ENCODE measurements at regions not wholly inside any gene's neighbourhood (a gene's known extent, or its start where the extent isn't known, plus 50 kb on each side); places are given as distances from the start of the nearest gene placed in this dataset.
"Not testable (repeated sequence)": the region's sequence is repeated elsewhere in the genome, so short reads cannot be mapped to it uniquely, and the experiment has no call there.

- H3K36me3 ChIP-seq (ENCODE audit: insufficient read depth, low read length) = no peaks in the 10 kb centered on the region
- no peak overlapping the region for H3K4me3 ChIP-seq (ENCODE audit: low read length)
- H3K9ac ChIP-seq (ENCODE audit: low read depth, low read length) = no peak overlapping the region
- no peak overlapping the region for H3K4me2 ChIP-seq (ENCODE audit: low read length)
- H3K9me3 ChIP-seq (replicated peaks; ENCODE audit: low read length) = peaks cover 4% of the 10 kb centered on the region
- H3K27me3 ChIP-seq (ENCODE audit: control insufficient read depth, insufficient read depth, low read length) = no peaks in the 10 kb centered on the region
- H3K4me1 ChIP-seq (ENCODE audit: control insufficient read depth, insufficient read depth, low read length) = no peaks in the 10 kb centered on the region
Measured at GRCh38 chr4:12139296-12139695, 710.6 kb upstream of the HS3ST1 start.

GRCh38 chr4:12138488-12138887, 709.8 kb upstream of the HS3ST1 start:
- no peak overlapping the region for H3K4me2 ChIP-seq (ENCODE audit: low read length)
- no peak overlapping the region for H3K9ac ChIP-seq (ENCODE audit: low read depth, low read length)
- H3K36me3 ChIP-seq (ENCODE audit: insufficient read depth, low read length) = no peaks in the 10 kb centered on the region
- no peaks in the 10 kb centered on the region for H3K4me1 ChIP-seq (ENCODE audit: control insufficient read depth, insufficient read depth, low read length)
- H3K4me3 ChIP-seq (ENCODE audit: low read length) = no peak overlapping the region
- H3K27me3 ChIP-seq (ENCODE audit: control insufficient read depth, insufficient read depth, low read length) = no peaks in the 10 kb centered on the region
- H3K9me3 ChIP-seq (replicated peaks; ENCODE audit: low read length) = peaks cover 4% of the 10 kb centered on the region

GRCh38 chr4:12137575-12137974, 708.9 kb upstream of the HS3ST1 start:
- Histone ChIP-seq H3K4me2 (ENCODE audit: low read length) (no peak overlapping the region), H3K4me3 (ENCODE audit: low read length) (no peak overlapping the region), H3K9me3 (replicated peaks; ENCODE audit: low read length) (peaks cover 2% of the 10 kb centered on the region), H3K4me1 (ENCODE audit: control insufficient read depth, insufficient read depth, low read length) (no peaks in the 10 kb centered on the region), H3K9ac (ENCODE audit: low read depth, low read length) (no peak overlapping the region), H3K27me3 (ENCODE audit: control insufficient read depth, insufficient read depth, low read length) (no peaks in the 10 kb centered on the region), H3K36me3 (ENCODE audit: insufficient read depth, low read length) (no peaks in the 10 kb centered on the region)

- Histone ChIP-seq H3K4me3 (ENCODE audit: low read length) (no peak overlapping the region), H3K4me2 (ENCODE audit: low read length) (no peak overlapping the region), H3K4me1 (ENCODE audit: control insufficient read depth, insufficient read depth, low read length) (no peaks in the 10 kb centered on the region), H3K9me3 (replicated peaks; ENCODE audit: low read length) (peaks cover 17% of the 10 kb centered on the region), H3K36me3 (ENCODE audit: insufficient read depth, low read length) (no peaks in the 10 kb centered on the region), H3K27me3 (ENCODE audit: control insufficient read depth, insufficient read depth, low read length) (no peaks in the 10 kb centered on the region), H3K9ac (ENCODE audit: low read depth, low read length) (no peak overlapping the region)
Measured at GRCh38 chr4:12126474-12126873, 697.8 kb upstream of the HS3ST1 start.

- no peaks in the 10 kb centered on the region for H3K36me3 ChIP-seq (ENCODE audit: insufficient read depth, low read length)
- H3K4me3 ChIP-seq (ENCODE audit: low read length) = no peak overlapping the region
- no peaks in the 10 kb centered on the region for H3K4me1 ChIP-seq (ENCODE audit: control insufficient read depth, insufficient read depth, low read length)
- H3K9ac ChIP-seq (ENCODE audit: low read depth, low read length) = no peak overlapping the region
- no peaks in the 10 kb centered on the region for H3K27me3 ChIP-seq (ENCODE audit: control insufficient read depth, insufficient read depth, low read length)
- no peak overlapping the region for H3K4me2 ChIP-seq (ENCODE audit: low read length)
- H3K9me3 ChIP-seq (replicated peaks; ENCODE audit: low read length) = peaks cover 7% of the 10 kb centered on the region
Measured at GRCh38 chr4:12124138-12124537, 695.4 kb upstream of the HS3ST1 start.

- Histone ChIP-seq H3K9me3 (replicated peaks; ENCODE audit: low read length) (peaks cover 3% of the 10 kb centered on the region), H3K36me3 (ENCODE audit: insufficient read depth, low read length) (no peaks in the 10 kb centered on the region), H3K4me2 (ENCODE audit: low read length) (no peak overlapping the region), H3K4me1 (ENCODE audit: control insufficient read depth, insufficient read depth, low read length) (no peaks in the 10 kb centered on the region), H3K27me3 (ENCODE audit: control insufficient read depth, insufficient read depth, low read length) (no peaks in the 10 kb centered on the region), H3K9ac (ENCODE audit: low read depth, low read length) (no peak overlapping the region), H3K4me3 (ENCODE audit: low read length) (no peak overlapping the region)
Measured at GRCh38 chr4:12123707-12124106, 695.0 kb upstream of the HS3ST1 start.

GRCh38 chr4:12122316-12122715, 693.6 kb upstream of the HS3ST1 start:
- H3K9me3 ChIP-seq (replicated peaks; ENCODE audit: low read length) = peaks cover 2% of the 10 kb centered on the region
- no peak overlapping the region for H3K4me2 ChIP-seq (ENCODE audit: low read length)
- H3K4me3 ChIP-seq (ENCODE audit: low read length) = no peak overlapping the region
- no peaks in the 10 kb centered on the region for H3K36me3 ChIP-seq (ENCODE audit: insufficient read depth, low read length)
- H3K4me1 ChIP-seq (ENCODE audit: control insufficient read depth, insufficient read depth, low read length) = no peaks in the 10 kb centered on the region
- H3K9ac ChIP-seq (ENCODE audit: low read depth, low read length) = no peak overlapping the region
- H3K27me3 ChIP-seq (ENCODE audit: control insufficient read depth, insufficient read depth, low read length) = no peaks in the 10 kb centered on the region

- no peak overlapping the region for H3K4me2 ChIP-seq (ENCODE audit: low read length)
Measured at GRCh38 chr4:12120968-12121367, 692.3 kb upstream of the HS3ST1 start.

GRCh38 chr4:12118651-12119213, 690.0 kb upstream of the HS3ST1 start:
- Histone ChIP-seq H3K4me3 (ENCODE audit: low read length) (no peak overlapping the region), H3K9me3 (replicated peaks; ENCODE audit: low read length) (peaks cover 9% of the 10 kb centered on the region), H3K36me3 (ENCODE audit: insufficient read depth, low read length) (no peaks in the 10 kb centered on the region), H3K9ac (ENCODE audit: low read depth, low read length) (no peak overlapping the region), H3K4me2 (ENCODE audit: low read length) (no peak overlapping the region), H3K4me1 (ENCODE audit: control insufficient read depth, insufficient read depth, low read length) (no peaks in the 10 kb centered on the region), H3K27me3 (ENCODE audit: control insufficient read depth, insufficient read depth, low read length) (no peaks in the 10 kb centered on the region)

More at GRCh38 chr4:12120968-12121367, 692.3 kb upstream of the HS3ST1 start:
- no peaks in the 10 kb centered on the region for H3K4me1 ChIP-seq (ENCODE audit: control insufficient read depth, insufficient read depth, low read length)
- H3K27me3 ChIP-seq (ENCODE audit: control insufficient read depth, insufficient read depth, low read length) = no peaks in the 10 kb centered on the region
- no peak overlapping the region for H3K4me3 ChIP-seq (ENCODE audit: low read length)
- H3K36me3 ChIP-seq (ENCODE audit: insufficient read depth, low read length) = no peaks in the 10 kb centered on the region
- peaks cover 9% of the 10 kb centered on the region for H3K9me3 ChIP-seq (replicated peaks; ENCODE audit: low read length)
- H3K9ac ChIP-seq (ENCODE audit: low read depth, low read length) = no peak overlapping the region

GRCh38 chr4:12116009-12116552, 687.4 kb upstream of the HS3ST1 start:
- no peak overlapping the region for H3K9ac ChIP-seq (ENCODE audit: low read depth, low read length)

GRCh38 chr4:12110627-12111026, 681.9 kb upstream of the HS3ST1 start:
- no peaks in the 10 kb centered on the region for H3K9me3 ChIP-seq (replicated peaks; ENCODE audit: low read length)
- H3K4me3 ChIP-seq (ENCODE audit: low read length) = no peak overlapping the region
- no peaks in the 10 kb centered on the region for H3K36me3 ChIP-seq (ENCODE audit: insufficient read depth, low read length)
- H3K9ac ChIP-seq (ENCODE audit: low read depth, low read length) = no peak overlapping the region
- no peak overlapping the region for H3K4me2 ChIP-seq (ENCODE audit: low read length)
- H3K27me3 ChIP-seq (ENCODE audit: control insufficient read depth, insufficient read depth, low read length) = no peaks in the 10 kb centered on the region
- H3K4me1 ChIP-seq (ENCODE audit: control insufficient read depth, insufficient read depth, low read length) = no peaks in the 10 kb centered on the region

More at GRCh38 chr4:12116009-12116552, 687.4 kb upstream of the HS3ST1 start:
- H3K4me1 ChIP-seq (ENCODE audit: control insufficient read depth, insufficient read depth, low read length) = no peaks in the 10 kb centered on the region
- no peak overlapping the region for H3K4me2 ChIP-seq (ENCODE audit: low read length)
- H3K27me3 ChIP-seq (ENCODE audit: control insufficient read depth, insufficient read depth, low read length) = no peaks in the 10 kb centered on the region
- no peaks in the 10 kb centered on the region for H3K36me3 ChIP-seq (ENCODE audit: insufficient read depth, low read length)
- no peak overlapping the region for H3K4me3 ChIP-seq (ENCODE audit: low read length)
- peaks cover 9% of the 10 kb centered on the region for H3K9me3 ChIP-seq (replicated peaks; ENCODE audit: low read length)

GRCh38 chr4:12109056-12109455, 680.4 kb upstream of the HS3ST1 start:
- H3K9ac ChIP-seq (ENCODE audit: low read depth, low read length); H3K4me3 ChIP-seq (ENCODE audit: low read length); H3K9me3 ChIP-seq (replicated peaks; ENCODE audit: low read length); H3K4me2 ChIP-seq (ENCODE audit: low read length); H3K36me3 ChIP-seq (ENCODE audit: insufficient read depth, low read length); H3K4me1 ChIP-seq (ENCODE audit: control insufficient read depth, insufficient read depth, low read length); H3K27me3 ChIP-seq (ENCODE audit: control insufficient read depth, insufficient read depth, low read length): not testable (repeated sequence)
